HUES48 (cell line): ENCODE measurements at regions not wholly inside any gene's neighbourhood (a gene's known extent, or its start where the extent isn't known, plus 50 kb on each side); places are given as distances from the start of the nearest gene placed in this dataset.

ENCODE experiments used
- H3K27ac ChIP-seq: one replicate; pipeline ENCODE4 v1.7.0; 2013; ENCODE audit warnings: low read depth, low read length, inconsistent platforms
- H3K27me3 ChIP-seq: 2 replicates; pipeline ENCODE4 v1.6.1; 2013; ENCODE audit warnings: mild to moderate bottlenecking, low read length; ENCODE audit not compliant: control insufficient read depth, insufficient read depth
- H3K36me3 ChIP-seq: 2 replicates; pipeline ENCODE4 v1.6.1; 2013; ENCODE audit warnings: low read length; ENCODE audit not compliant: control insufficient read depth, insufficient read depth
- H3K4me1 ChIP-seq: 2 replicates; pipeline ENCODE4 v1.6.1; 2013; ENCODE audit warnings: mild to moderate bottlenecking, low read length; ENCODE audit not compliant: control insufficient read depth, insufficient read depth
- H3K4me3 ChIP-seq: 2 replicates; pipeline ENCODE4 v1.5.1; 2013; ENCODE audit warnings: mild to moderate bottlenecking, low read depth, low read length
- H3K9ac ChIP-seq: 2 replicates; pipeline ENCODE4 v1.6.1; 2013; ENCODE audit warnings: mild to moderate bottlenecking, low read depth, low read length, moderate library complexity
- H3K9me3 ChIP-seq: 2 replicates; pipeline ENCODE4 v1.6.1; 2013; ENCODE audit warnings: low read length; ENCODE audit not compliant: control insufficient read depth, insufficient read depth

GRCh38 chr7:106775975-106776607, 89.0 kb upstream of the PIK3CG start:
- H3K9ac ChIP-seq, result no peak overlapping the region
- no peaks in the 10 kb centered on the region for H3K9me3 ChIP-seq
- H3K27me3 ChIP-seq, result no peaks in the 10 kb centered on the region
- no peaks in the 10 kb centered on the region for H3K36me3 ChIP-seq
- H3K27ac ChIP-seq, result no peak overlapping the region
- H3K4me1 ChIP-seq, result no peaks in the 10 kb centered on the region; the same call in 1 of the 2 replicates
- H3K4me3 ChIP-seq, result no peak overlapping the region

GRCh38 chr7:106776618-106777347, 88.3 kb upstream of the PIK3CG start:
- H3K9me3 ChIP-seq, result no peaks in the 10 kb centered on the region
- no peak overlapping the region for H3K4me3 ChIP-seq
- H3K27ac ChIP-seq, result no peak overlapping the region
- H3K36me3 ChIP-seq, result no peaks in the 10 kb centered on the region
- no peak overlapping the region for H3K9ac ChIP-seq
- H3K27me3 ChIP-seq, result no peaks in the 10 kb centered on the region
- no peaks in the 10 kb centered on the region; the same call in 1 of the 2 replicates for H3K4me1 ChIP-seq

GRCh38 chr7:106777674-106778299, 87.3 kb upstream of the PIK3CG start:
- H3K27ac ChIP-seq, result no peak overlapping the region
- H3K27me3 ChIP-seq, result no peaks in the 10 kb centered on the region
- no peaks in the 10 kb centered on the region; the same call in 1 of the 2 replicates for H3K4me1 ChIP-seq
- no peak overlapping the region for H3K9ac ChIP-seq
- H3K36me3 ChIP-seq, result no peaks in the 10 kb centered on the region
- H3K9me3 ChIP-seq, result no peaks in the 10 kb centered on the region
- no peak overlapping the region for H3K4me3 ChIP-seq

- Histone ChIP-seq H3K4me1 (no peaks in the 10 kb centered on the region), H3K36me3 (no peaks in the 10 kb centered on the region)
These were observed 86.3 kb upstream of the PIK3CG start for GRCh38 chr7:106778656-106779250.

GRCh38 chr7:106779877-106780276, 85.2 kb upstream of the PIK3CG start:
- Histone ChIP-seq H3K4me1 (no peaks in the 10 kb centered on the region), H3K4me3 (no peak overlapping the region), H3K9me3 (no peaks in the 10 kb centered on the region), H3K9ac (no peak overlapping the region), H3K36me3 (no peaks in the 10 kb centered on the region), H3K27ac (no peak overlapping the region), H3K27me3 (no peaks in the 10 kb centered on the region)

More at GRCh38 chr7:106778656-106779250, 86.3 kb upstream of the PIK3CG start:
- no peak overlapping the region for H3K4me3 ChIP-seq
- H3K27me3 ChIP-seq, result no peaks in the 10 kb centered on the region
- H3K9ac ChIP-seq, result no peak overlapping the region
- no peaks in the 10 kb centered on the region for H3K9me3 ChIP-seq
- no peak overlapping the region for H3K27ac ChIP-seq

- H3K4me3 ChIP-seq, result no peak overlapping the region
- no peaks in the 10 kb centered on the region for H3K9me3 ChIP-seq
- H3K27me3 ChIP-seq, result no peaks in the 10 kb centered on the region
- H3K36me3 ChIP-seq, result no peaks in the 10 kb centered on the region
- H3K27ac ChIP-seq, result no peak overlapping the region
- no peak overlapping the region for H3K9ac ChIP-seq
- H3K4me1 ChIP-seq, result no peaks in the 10 kb centered on the region
These were observed 84.1 kb upstream of the PIK3CG start for GRCh38 chr7:106781007-106781406.

GRCh38 chr7:106781828-106782544, 83.1 kb upstream of the PIK3CG start:
- H3K4me3 ChIP-seq, result no peak overlapping the region
- no peaks in the 10 kb centered on the region for H3K36me3 ChIP-seq
- H3K27me3 ChIP-seq, result no peaks in the 10 kb centered on the region
- no peak overlapping the region for H3K27ac ChIP-seq
- no peaks in the 10 kb centered on the region for H3K4me1 ChIP-seq
- no peak overlapping the region for H3K9ac ChIP-seq
- H3K9me3 ChIP-seq, result no peaks in the 10 kb centered on the region

GRCh38 chr7:106783286-106783685, 81.8 kb upstream of the PIK3CG start:
- H3K9ac ChIP-seq, result no peak overlapping the region
- no peaks in the 10 kb centered on the region for H3K9me3 ChIP-seq
- no peak overlapping the region for H3K4me3 ChIP-seq
- H3K4me1 ChIP-seq, result no peaks in the 10 kb centered on the region
- H3K27me3 ChIP-seq, result no peaks in the 10 kb centered on the region
- H3K27ac ChIP-seq, result no peak overlapping the region
- H3K36me3 ChIP-seq, result no peaks in the 10 kb centered on the region

- H3K27ac ChIP-seq, result no peak overlapping the region
- H3K27me3 ChIP-seq, result no peaks in the 10 kb centered on the region
- peaks cover 5% of the 10 kb centered on the region; the same call in 1 of the 2 replicates for H3K4me1 ChIP-seq
- no peaks in the 10 kb centered on the region for H3K9me3 ChIP-seq
- no peaks in the 10 kb centered on the region for H3K36me3 ChIP-seq
- H3K9ac ChIP-seq, result no peak overlapping the region
- no peak overlapping the region for H3K4me3 ChIP-seq
These were observed 76.4 kb upstream of the PIK3CG start for GRCh38 chr7:106788637-106789036.

- Histone ChIP-seq H3K4me3 (no peak overlapping the region), H3K27ac (no peak overlapping the region), H3K4me1 (peaks cover 5% of the 10 kb centered on the region; the same call in 1 of the 2 replicates), H3K9me3 (0 out of 2 replicates have a peak, but pooled peaks cover under 1% of the 10 kb centered on the region), H3K36me3 (no peaks in the 10 kb centered on the region), H3K9ac (no peak overlapping the region), H3K27me3 (no peaks in the 10 kb centered on the region)
These were observed 73.6 kb upstream of the PIK3CG start for GRCh38 chr7:106791526-106791925.
